Esophagus muscularis mucosa (tissue), 4 donors: ENCODE measurements at regions not wholly inside any gene's neighbourhood (a gene's known extent, or its start where the extent isn't known, plus 50 kb on each side); places are given as distances from the start of the nearest gene placed in this dataset.

Experiments
- DNase-seq: peaks from one replicate; pipeline ENCODE4 v3.0.0-alpha.2; 2017; ENCODE audit errors: extremely low spot score
- H3K27ac ChIP-seq, 4 donors: fragments of 200-600 bp; sonication (generic); replicated peaks in 1 of 4; 1 replicate in 3 of 4; 2 replicates in 1 of 4; pipeline ENCODE4 v1.5.1; 2016 to 2019; ENCODE audit warnings: mild to moderate bottlenecking in 1 of 4
- H3K27me3 ChIP-seq, 4 donors: fragments of 200-600 bp; sonication (generic); one replicate each; pipeline versions ENCODE4 v1.5.1 to v1.6.0; 2016 to 2019
- H3K36me3 ChIP-seq, 4 donors: fragments of 200-600 bp; sonication (generic); one replicate each; pipeline ENCODE4 v1.5.1; 2016 to 2019
- H3K4me1 ChIP-seq, 4 donors: fragments of 200-600 bp; sonication (generic); one replicate each; pipeline ENCODE4 v1.5.1; 2016 to 2019
- H3K4me3 ChIP-seq, 4 donors: fragments of 200-600 bp; sonication (generic); 1 replicate in 2 of 4; 2 replicates in 2 of 4; pipeline ENCODE4 v1.5.1; 2016 to 2019; ENCODE audit warnings: mild to moderate bottlenecking in 4 of 4, moderate library complexity in 1 of 4
- H3K9me3 ChIP-seq, 4 donors: fragments of 200-600 bp; sonication (generic); 1 replicate in 3 of 4; 2 replicates in 1 of 4; pipeline ENCODE4 v1.5.1; 2016 to 2019
- EP300 ChIP-seq: sonication (generic); formaldehyde crosslinking; IDR thresholded peaks from one replicate; pipeline ENCODE4 v1.6.1; 2017; ENCODE audit warnings: antibody characterized with exemption
- POLR2A ChIP-seq: fragments of 450-650 bp; IDR thresholded peaks from one replicate; pipeline ENCODE4 v1.6.1; 2017; ENCODE audit warnings: antibody characterized with exemption, moderate library complexity, mild to moderate bottlenecking, low read depth
- POLR2AphosphoS5 ChIP-seq, 2 donors: sonication (generic); formaldehyde crosslinking; IDR thresholded peaks; one replicate each; pipeline ENCODE4 v1.6.1; 2017; ENCODE audit warnings: antibody characterized with exemption in 2 of 2
- WGBS: methylation state at CpG from one replicate; pipeline ENCODE4 v1.1.5; 2018; 5-methylcytosine and 5-hydroxymethylcytosine counted together
- intact Hi-C: fragments of 100-400 bp; cut with DNase I; formaldehyde crosslinking; loops from one replicate; pipeline ENCODE4 v1.15.1; 2023
- TF ChIP-seq, protein P1 (sequence below), 3 experiments: fragments of 200-600 bp in 2 of 3; fragments of 450-650 bp in 1 of 3; sonication (generic) in 2 of 3; IDR thresholded peaks; one replicate each; pipeline ENCODE4 v1.5.1; 2017 to 2019; ENCODE audit warnings: antibody characterized with exemption in 3 of 3, mild to moderate bottlenecking in 2 of 3, moderate library complexity in 1 of 3

DNA sequence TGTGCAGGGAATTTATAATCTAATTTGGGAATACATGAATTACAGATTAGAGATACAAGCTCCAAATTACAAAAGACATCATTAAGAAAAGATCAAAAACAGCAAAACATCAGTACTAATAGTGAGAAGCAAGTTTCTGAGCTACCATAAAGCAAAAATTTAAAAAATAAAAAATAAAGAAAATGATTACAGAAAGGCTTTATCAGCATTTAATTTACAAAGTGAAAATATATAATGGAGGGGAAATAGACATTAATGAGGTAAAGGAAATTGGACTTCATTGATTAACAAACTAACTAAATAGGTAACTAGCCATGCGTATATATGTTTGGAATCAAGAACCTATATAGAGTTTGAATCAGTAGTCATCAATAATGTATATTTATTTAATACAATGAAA lies 712.9 kb upstream of the DDX18 start:
- Histone ChIP-seq H3K9me3 (no peaks in the 10 kb centered on the region), H3K4me3 (no peak overlapping the region), H3K4me1 (no peaks in the 10 kb centered on the region), H3K27ac (no peak overlapping the region), H3K36me3 (no peaks in the 10 kb centered on the region), H3K27me3 (no peaks in the 10 kb centered on the region)
- TF ChIP-seq EP300 (no peak), POLR2AphosphoS5 (IDR thresholded peaks at IDR 0.05) (no peak), POLR2A (no peak)
- TF ChIP-seq, protein P1, sequence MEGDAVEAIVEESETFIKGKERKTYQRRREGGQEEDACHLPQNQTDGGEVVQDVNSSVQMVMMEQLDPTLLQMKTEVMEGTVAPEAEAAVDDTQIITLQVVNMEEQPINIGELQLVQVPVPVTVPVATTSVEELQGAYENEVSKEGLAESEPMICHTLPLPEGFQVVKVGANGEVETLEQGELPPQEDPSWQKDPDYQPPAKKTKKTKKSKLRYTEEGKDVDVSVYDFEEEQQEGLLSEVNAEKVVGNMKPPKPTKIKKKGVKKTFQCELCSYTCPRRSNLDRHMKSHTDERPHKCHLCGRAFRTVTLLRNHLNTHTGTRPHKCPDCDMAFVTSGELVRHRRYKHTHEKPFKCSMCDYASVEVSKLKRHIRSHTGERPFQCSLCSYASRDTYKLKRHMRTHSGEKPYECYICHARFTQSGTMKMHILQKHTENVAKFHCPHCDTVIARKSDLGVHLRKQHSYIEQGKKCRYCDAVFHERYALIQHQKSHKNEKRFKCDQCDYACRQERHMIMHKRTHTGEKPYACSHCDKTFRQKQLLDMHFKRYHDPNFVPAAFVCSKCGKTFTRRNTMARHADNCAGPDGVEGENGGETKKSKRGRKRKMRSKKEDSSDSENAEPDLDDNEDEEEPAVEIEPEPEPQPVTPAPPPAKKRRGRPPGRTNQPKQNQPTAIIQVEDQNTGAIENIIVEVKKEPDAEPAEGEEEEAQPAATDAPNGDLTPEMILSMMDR (IDR thresholded peaks at IDR 0.05), result no peak
- intact Hi-C loops, result no loop called here
- no peak for DNase-seq
- 88% methylated on average over 1 of the region's 1 CpG for WGBS

DNA sequence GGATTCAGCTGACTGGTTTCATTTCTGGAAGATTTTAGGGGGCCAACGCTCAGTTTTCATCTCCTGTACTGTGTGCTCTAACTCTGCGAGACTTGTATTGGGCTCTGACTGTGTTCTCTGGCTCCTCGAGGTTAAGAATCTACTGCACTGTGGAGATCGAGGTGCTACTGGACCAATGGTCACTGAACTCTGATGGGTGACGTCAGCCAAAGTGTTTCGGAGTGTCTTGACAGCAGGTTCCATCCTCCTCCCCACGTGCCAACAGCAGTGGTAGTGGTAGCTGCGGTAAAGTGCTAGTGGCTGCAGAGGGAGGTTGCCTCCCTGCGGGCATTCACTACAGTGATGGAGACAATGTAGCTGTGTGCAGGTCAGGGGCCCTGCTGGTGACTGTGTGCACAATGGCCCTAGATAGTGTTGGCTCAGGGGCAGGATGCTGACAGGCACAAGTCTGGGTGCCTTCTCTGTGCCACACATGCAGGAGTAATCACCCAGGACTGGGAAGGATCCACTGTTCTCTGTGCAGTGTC lies 705.7 kb upstream of the DDX18 start:
- no peaks in the 10 kb centered on the region for H3K4me1 ChIP-seq
- 85% methylated on average over 6 of the region's 9 CpGs for WGBS
- no peak overlapping the region for H3K27ac ChIP-seq
- no peaks in the 10 kb centered on the region for H3K36me3 ChIP-seq
- no peak for DNase-seq
- intact Hi-C loops, result no loop called here
- H3K9me3 ChIP-seq, result peaks cover 0 to 8% (median 0%) of the 10 kb centered on the region in 4 donors
- H3K27me3 ChIP-seq, result no peaks in the 10 kb centered on the region
- no peak for TF ChIP-seq POLR2AphosphoS5 (IDR thresholded peaks at IDR 0.05)
- no peak for TF ChIP-seq EP300
- TF ChIP-seq, protein P1 (IDR thresholded peaks at IDR 0.05), result no peak
- TF ChIP-seq POLR2A, result no peak
- H3K4me3 ChIP-seq, result no peak overlapping the region

DNA sequence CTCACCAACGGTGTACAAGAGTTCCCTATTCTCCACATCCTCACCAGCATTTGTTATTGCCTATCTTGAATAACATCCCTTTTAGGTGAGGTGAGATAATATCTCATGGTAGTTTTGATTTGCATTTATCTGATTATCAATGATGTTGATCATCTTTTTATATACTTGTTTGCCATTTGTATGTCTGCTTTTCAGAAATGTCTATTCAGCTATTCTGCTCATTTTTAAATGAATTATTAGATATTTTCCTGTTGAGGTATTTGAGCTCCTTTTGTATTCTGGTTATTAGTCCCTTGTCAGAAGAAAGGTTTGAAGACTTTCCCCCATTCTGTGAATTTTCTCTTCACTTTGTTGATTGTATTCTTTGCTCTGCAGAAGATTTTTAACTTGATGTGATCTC lies 695.5 kb upstream of the DDX18 start:
- no peaks in the 10 kb centered on the region for H3K9me3 ChIP-seq
- intact Hi-C loops, result no loop called here

DNA sequence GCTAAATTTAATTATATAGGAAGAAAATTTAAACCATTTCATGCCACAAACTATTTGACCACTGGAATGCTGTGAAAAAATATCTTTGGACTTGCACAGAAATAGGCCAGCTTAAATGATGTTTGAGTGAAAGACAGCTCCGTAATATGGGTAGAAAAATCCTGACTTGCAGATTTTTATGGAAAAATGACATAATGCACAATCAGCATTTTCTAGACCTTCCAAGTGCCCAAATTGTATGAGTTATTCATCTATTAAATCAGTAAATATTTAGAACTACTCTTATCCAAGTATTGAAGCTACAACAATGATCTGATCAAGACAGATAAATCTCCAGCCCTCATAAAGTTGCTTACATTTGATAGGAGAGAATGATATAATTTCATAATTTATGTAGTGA lies 691.1 kb upstream of the DDX18 start:
- Histone ChIP-seq H3K36me3 (no peaks in the 10 kb centered on the region), H3K27ac (no peak overlapping the region), H3K9me3 (no peaks in the 10 kb centered on the region), H3K4me3 (no peak overlapping the region), H3K27me3 (no peaks in the 10 kb centered on the region), H3K4me1 (no peaks in the 10 kb centered on the region)
- 89% methylated on average over 1 of the region's 1 CpG for WGBS
- no peak for DNase-seq
- TF ChIP-seq EP300 (no peak), POLR2AphosphoS5 (IDR thresholded peaks at IDR 0.05) (no peak), POLR2A (no peak)
- TF ChIP-seq, protein P1 (IDR thresholded peaks at IDR 0.05), result no peak
- intact Hi-C loops, result no loop called here

More for the DNA sequence above, 695.5 kb upstream of the DDX18 start:
- H3K4me3 ChIP-seq, result no peak overlapping the region
- no peaks in the 10 kb centered on the region for H3K4me1 ChIP-seq
- no peak overlapping the region for H3K27ac ChIP-seq
- DNase-seq, result no peak
- WGBS, result 61% methylated on average over 1 of the region's 1 CpG
- H3K36me3 ChIP-seq, result no peaks in the 10 kb centered on the region
- TF ChIP-seq, protein P1 (IDR thresholded peaks at IDR 0.05), result no peak
- no peaks in the 10 kb centered on the region for H3K27me3 ChIP-seq

DNA sequence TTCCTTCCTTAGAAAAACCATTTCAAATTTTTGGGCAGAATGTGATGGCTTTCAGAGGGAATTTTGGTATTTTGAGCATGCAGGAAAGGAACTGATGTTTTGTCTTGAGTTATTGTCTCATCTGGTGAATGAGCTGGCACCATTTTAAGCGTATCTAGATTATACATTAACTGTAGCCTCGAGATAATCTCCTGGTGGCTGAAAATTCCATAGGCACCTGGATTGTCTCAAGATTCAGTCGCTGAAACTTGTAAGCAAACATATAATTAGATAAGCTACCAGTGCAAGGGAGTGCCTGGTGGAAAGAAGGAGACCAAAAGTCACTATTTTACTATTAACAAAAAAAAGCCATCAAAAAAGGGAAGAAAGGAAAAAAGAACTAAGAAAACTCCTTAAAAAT lies 687.8 kb upstream of the DDX18 start:
- no peaks in the 10 kb centered on the region for H3K27me3 ChIP-seq
- no peak overlapping the region for H3K4me3 ChIP-seq
- no peak for DNase-seq
- intact Hi-C loops, result no loop called here
- no peaks in the 10 kb centered on the region for H3K36me3 ChIP-seq
- H3K27ac ChIP-seq, result no peak overlapping the region
- peaks cover 0 to 4% (median 0%) of the 10 kb centered on the region in 4 donors for H3K9me3 ChIP-seq
- WGBS, result 56% methylated on average over 3 of the region's 3 CpGs
- H3K4me1 ChIP-seq, result no peaks in the 10 kb centered on the region
- TF ChIP-seq POLR2A, result no peak
- TF ChIP-seq, protein P1 (IDR thresholded peaks at IDR 0.05), result no peak
- TF ChIP-seq POLR2AphosphoS5 (IDR thresholded peaks at IDR 0.05), result no peak
- TF ChIP-seq EP300, result no peak
